Neutrophil (primary cell): ENCODE measurements at regions not wholly inside any gene's neighbourhood (a gene's known extent, or its start where the extent isn't known, plus 50 kb on each side); places are given as distances from the start of the nearest gene placed in this dataset.

ENCODE experiments used
- H3K27ac ChIP-seq: fragments of 200-600 bp; sonication (generic); 2 replicates; pipeline ENCODE4 v1.5.1; 2016; ENCODE audit warnings: mild to moderate bottlenecking, moderate library complexity
- H3K27me3 ChIP-seq: fragments of 200-600 bp; sonication (generic); 2 replicates; pipeline ENCODE4 v1.6.0; 2016; ENCODE audit warnings: mild to moderate bottlenecking
- H3K36me3 ChIP-seq: fragments of 200-600 bp; sonication (generic); 2 replicates; pipeline ENCODE4 v1.5.1; 2017
- H3K4me1 ChIP-seq, 2 experiments: fragments of 200-600 bp in 1 of 2; sonication (generic) in 1 of 2; 1 replicate in 1 of 2; 2 replicates in 1 of 2; pipeline versions ENCODE4 v1.5.1 to v1.6.1; 2013 to 2016; ENCODE audit warnings: low read depth in 1 of 2, low read length in 1 of 2, mild to moderate bottlenecking in 1 of 2, moderate library complexity in 1 of 2; ENCODE audit not compliant: control insufficient read depth in 1 of 2, insufficient read depth in 1 of 2
- H3K4me3 ChIP-seq, 2 experiments: fragments of 200-600 bp in 1 of 2; sonication (generic) in 1 of 2; 1 replicate in 1 of 2; 2 replicates in 1 of 2; pipeline ENCODE4 v1.5.1; 2013 to 2016; ENCODE audit warnings: low read depth in 1 of 2, low read length in 1 of 2, mild to moderate bottlenecking in 1 of 2, moderate library complexity in 1 of 2
- H3K9me3 ChIP-seq: fragments of 200-600 bp; sonication (generic); 2 replicates; pipeline ENCODE4 v1.5.1; 2016
- TF ChIP-seq, protein P1 (sequence below): fragments of 200-600 bp; sonication (generic); IDR thresholded peaks from 2 replicates; pipeline ENCODE4 v1.5.1; 2016; ENCODE audit warnings: antibody characterized with exemption

GRCh38 chr9:30799527-30800101, 1584.8 kb upstream of the ACO1 start:
- TF ChIP-seq, protein P1, sequence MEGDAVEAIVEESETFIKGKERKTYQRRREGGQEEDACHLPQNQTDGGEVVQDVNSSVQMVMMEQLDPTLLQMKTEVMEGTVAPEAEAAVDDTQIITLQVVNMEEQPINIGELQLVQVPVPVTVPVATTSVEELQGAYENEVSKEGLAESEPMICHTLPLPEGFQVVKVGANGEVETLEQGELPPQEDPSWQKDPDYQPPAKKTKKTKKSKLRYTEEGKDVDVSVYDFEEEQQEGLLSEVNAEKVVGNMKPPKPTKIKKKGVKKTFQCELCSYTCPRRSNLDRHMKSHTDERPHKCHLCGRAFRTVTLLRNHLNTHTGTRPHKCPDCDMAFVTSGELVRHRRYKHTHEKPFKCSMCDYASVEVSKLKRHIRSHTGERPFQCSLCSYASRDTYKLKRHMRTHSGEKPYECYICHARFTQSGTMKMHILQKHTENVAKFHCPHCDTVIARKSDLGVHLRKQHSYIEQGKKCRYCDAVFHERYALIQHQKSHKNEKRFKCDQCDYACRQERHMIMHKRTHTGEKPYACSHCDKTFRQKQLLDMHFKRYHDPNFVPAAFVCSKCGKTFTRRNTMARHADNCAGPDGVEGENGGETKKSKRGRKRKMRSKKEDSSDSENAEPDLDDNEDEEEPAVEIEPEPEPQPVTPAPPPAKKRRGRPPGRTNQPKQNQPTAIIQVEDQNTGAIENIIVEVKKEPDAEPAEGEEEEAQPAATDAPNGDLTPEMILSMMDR, result no peak
- no peaks in the 10 kb centered on the region for H3K36me3 ChIP-seq
- H3K4me3 ChIP-seq, result no peak overlapping the region
- no peaks in the 10 kb centered on the region for H3K4me1 ChIP-seq
- no peaks in the 10 kb centered on the region for H3K27me3 ChIP-seq
- no peaks in the 10 kb centered on the region for H3K9me3 ChIP-seq
- H3K27ac ChIP-seq, result no peak overlapping the region

DNA sequence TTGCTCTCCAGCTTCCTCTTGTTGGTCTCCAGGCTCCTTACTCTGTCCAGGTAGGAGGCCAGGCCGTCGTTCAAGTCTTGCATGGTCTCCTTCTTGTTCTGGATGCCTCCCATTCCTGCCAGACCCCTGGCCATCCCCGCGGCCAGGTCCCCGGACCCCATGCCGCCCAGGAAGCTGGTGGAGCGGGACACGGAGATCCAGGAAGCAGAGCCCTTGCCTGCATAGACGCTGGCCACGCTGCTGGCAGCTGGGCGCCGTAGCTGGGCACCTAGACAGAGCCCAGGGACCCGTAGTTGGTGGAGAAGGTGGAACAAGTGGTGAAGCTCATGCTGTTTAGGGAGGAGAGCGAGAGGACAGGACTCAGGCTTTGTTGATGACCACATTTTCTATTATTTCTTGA, 1584.0 kb upstream of the ACO1 start:
- no peak overlapping the region for H3K4me3 ChIP-seq
- TF ChIP-seq, protein P1, result no peak
- no peak overlapping the region for H3K27ac ChIP-seq
- no peaks in the 10 kb centered on the region for H3K27me3 ChIP-seq
- H3K4me1 ChIP-seq, result no peaks in the 10 kb centered on the region
- no peaks in the 10 kb centered on the region for H3K9me3 ChIP-seq
- no peaks in the 10 kb centered on the region for H3K36me3 ChIP-seq

GRCh38 chr9:30812821-30813220, 1571.6 kb upstream of the ACO1 start:
- no peaks in the 10 kb centered on the region for H3K36me3 ChIP-seq
- no peaks in the 10 kb centered on the region for H3K4me1 ChIP-seq
- no peaks in the 10 kb centered on the region for H3K9me3 ChIP-seq
- no peak overlapping the region for H3K4me3 ChIP-seq
- H3K27ac ChIP-seq, result no peak overlapping the region
- H3K27me3 ChIP-seq, result no peaks in the 10 kb centered on the region
- TF ChIP-seq, protein P1, result no peak

GRCh38 chr9:30815585-30815984, 1568.9 kb upstream of the ACO1 start:
- Histone ChIP-seq H3K4me1 (no peaks in the 10 kb centered on the region), H3K9me3 (no peaks in the 10 kb centered on the region), H3K27ac (no peak overlapping the region), H3K27me3 (no peaks in the 10 kb centered on the region), H3K4me3 (no peak overlapping the region), H3K36me3 (no peaks in the 10 kb centered on the region)
- TF ChIP-seq, protein P1, result no peak

DNA sequence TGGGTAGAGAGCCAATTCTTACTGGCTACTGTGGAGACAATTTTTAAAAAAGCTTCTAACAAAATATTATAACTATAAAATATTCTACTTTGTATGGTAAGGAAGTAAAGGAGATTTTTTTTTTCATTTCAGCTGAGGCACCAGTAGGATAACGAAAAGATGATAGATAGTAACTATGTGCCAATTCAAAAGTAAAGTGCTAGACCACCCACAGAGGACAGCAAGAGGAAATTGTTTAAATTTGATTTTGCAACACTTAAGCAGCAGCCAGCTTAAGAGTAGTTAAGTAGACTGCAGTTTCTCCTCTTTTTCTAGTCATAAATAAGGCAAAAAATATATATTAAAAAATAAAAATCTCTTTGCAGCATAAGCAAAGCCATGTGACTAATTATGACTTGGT, 1539.3 kb upstream of the ACO1 start:
- Histone ChIP-seq H3K27ac (no peak overlapping the region), H3K4me1 (no peaks in the 10 kb centered on the region), H3K27me3 (no peaks in the 10 kb centered on the region), H3K9me3 (no peaks in the 10 kb centered on the region), H3K4me3 (no peak overlapping the region), H3K36me3 (no peaks in the 10 kb centered on the region)
- TF ChIP-seq, protein P1, result no peak

GRCh38 chr9:30846651-30847050, 1537.8 kb upstream of the ACO1 start:
- no peak overlapping the region for H3K4me3 ChIP-seq
- TF ChIP-seq, protein P1, result no peak
- H3K27me3 ChIP-seq, result no peaks in the 10 kb centered on the region
- no peaks in the 10 kb centered on the region for H3K4me1 ChIP-seq
- no peaks in the 10 kb centered on the region for H3K36me3 ChIP-seq
- H3K9me3 ChIP-seq, result no peaks in the 10 kb centered on the region
- H3K27ac ChIP-seq, result no peak overlapping the region
